Caco-2 (cell line): ENCODE measurements at regions not wholly inside any gene's neighbourhood (a gene's known extent, or its start where the extent isn't known, plus 50 kb on each side); places are given as distances from the start of the nearest gene placed in this dataset.
"Not testable (repeated sequence)": the region's sequence is repeated elsewhere in the genome, so short reads cannot be mapped to it uniquely, and the experiment has no call there.

Experiments used
- BruUV-seq: library from RNA; stranded (reverse); fragments of 400-500 nt; replicated peaks from 2 replicates; lab custom pipeline; 2021; lab: Mats Ljungman, UMichigan
- CTCF ChIA-PET: fragments of 300-600 bp; sonication (Branson Sonifier 250); formaldehyde crosslinking; loops from one replicate; lab custom pipeline; 2022; ENCODE audit warnings: antibody characterized with exemption; lab: Charles Lee
- POLR2A ChIA-PET: fragments of 300-600 bp; sonication (Branson Sonifier 250); formaldehyde crosslinking; loops from one replicate; lab custom pipeline; 2022; ENCODE audit warnings: antibody characterized with exemption; lab: Charles Lee
- DNase-seq, 2 experiments: peaks; one replicate each; pipeline versions ENCODE4 v3.0.0 to v3.0.0-alpha.2; 2020 to 2022
- H3K27me3 ChIP-seq: replicated peaks from 2 replicates; pipeline ENCODE4 v1.6.0; 2011; ENCODE audit warnings: low read length; ENCODE audit not compliant: control insufficient read depth, insufficient read depth
- H3K36me3 ChIP-seq: 2 replicates; pipeline ENCODE4 v1.5.1; 2011; ENCODE audit warnings: low read length; ENCODE audit not compliant: control insufficient read depth, insufficient read depth
- H3K4me1 ChIP-seq: fragments of 250-450 bp; sonication (Bioruptor Pico); 2 replicates; pipeline ENCODE4 v1.5.1; 2020; ENCODE audit warnings: mild to moderate bottlenecking
- H3K4me3 ChIP-seq: 2 replicates; pipeline ENCODE4 v1.5.1; 2011; ENCODE audit warnings: low read depth, mild to moderate bottlenecking, control low read depth, low read length
- H3K9me3 ChIP-seq: fragments of 250-450 bp; sonication (Bioruptor Pico); 2 replicates; pipeline ENCODE4 v1.5.1; 2020; ENCODE audit warnings: mild to moderate bottlenecking, moderate library complexity
- H3K27ac Mint-ChIP-seq: one replicate; pipeline ENCODE4 v1.8.0; 2022; ENCODE audit warnings: mixed read lengths; ENCODE audit not compliant: unreplicated experiment
- H3K27me3 Mint-ChIP-seq: one replicate; pipeline ENCODE4 v1.8.0; 2022; ENCODE audit warnings: mixed read lengths; ENCODE audit not compliant: insufficient read depth, unreplicated experiment
- H3K36me3 Mint-ChIP-seq: one replicate; pipeline ENCODE4 v1.8.0; 2022; ENCODE audit warnings: mild to moderate bottlenecking, mixed read lengths; ENCODE audit not compliant: insufficient read depth, unreplicated experiment
- H3K4me1 Mint-ChIP-seq: one replicate; pipeline ENCODE4 v1.8.0; 2022; ENCODE audit warnings: low read depth, mixed read lengths; ENCODE audit not compliant: unreplicated experiment
- H3K4me3 Mint-ChIP-seq: one replicate; pipeline ENCODE4 v1.8.0; 2022; ENCODE audit warnings: mild to moderate bottlenecking, moderate library complexity, mixed read lengths; ENCODE audit not compliant: unreplicated experiment
- H3K9me3 Mint-ChIP-seq: one replicate; pipeline ENCODE4 v1.8.0; 2022; ENCODE audit warnings: mixed read lengths; ENCODE audit not compliant: unreplicated experiment
- intact Hi-C: fragments of 100-400 bp; cut with micrococcal nuclease; formaldehyde crosslinking; loops from one replicate; pipeline ENCODE4 v1.10.0; 2022; ENCODE audit not compliant: unreplicated experiment

DNA sequence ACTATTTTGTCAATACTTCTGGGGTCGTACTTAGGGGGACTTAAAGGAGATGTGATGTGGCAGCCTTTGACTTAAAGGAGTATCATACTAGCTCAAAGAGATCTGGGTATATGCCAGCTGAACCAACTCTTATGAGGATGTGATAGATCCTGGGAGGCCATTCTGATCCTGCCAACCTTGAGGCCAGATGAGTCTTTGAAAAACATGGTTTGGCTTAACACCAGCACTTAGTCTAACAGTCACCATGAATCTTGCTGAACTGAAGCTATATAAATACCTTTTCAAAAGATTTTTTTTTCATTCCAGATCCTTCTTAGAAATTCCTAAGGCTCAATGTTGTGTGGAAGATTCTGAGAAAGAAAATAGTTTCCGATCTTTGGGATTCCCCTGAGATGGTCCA lies 93.7 kb upstream of the FAM90A26 start:
- intact Hi-C loops, H3K9me3 Mint-ChIP-seq, H3K36me3 Mint-ChIP-seq, H3K36me3 ChIP-seq, POLR2A ChIA-PET, H3K4me3 Mint-ChIP-seq, H3K4me1 Mint-ChIP-seq, DNase-seq, H3K9me3 ChIP-seq, H3K27me3 ChIP-seq, H3K27ac Mint-ChIP-seq, BruUV-seq, H3K27me3 Mint-ChIP-seq, H3K4me1 ChIP-seq, CTCF ChIA-PET, H3K4me3 ChIP-seq: not testable (repeated sequence)

DNA sequence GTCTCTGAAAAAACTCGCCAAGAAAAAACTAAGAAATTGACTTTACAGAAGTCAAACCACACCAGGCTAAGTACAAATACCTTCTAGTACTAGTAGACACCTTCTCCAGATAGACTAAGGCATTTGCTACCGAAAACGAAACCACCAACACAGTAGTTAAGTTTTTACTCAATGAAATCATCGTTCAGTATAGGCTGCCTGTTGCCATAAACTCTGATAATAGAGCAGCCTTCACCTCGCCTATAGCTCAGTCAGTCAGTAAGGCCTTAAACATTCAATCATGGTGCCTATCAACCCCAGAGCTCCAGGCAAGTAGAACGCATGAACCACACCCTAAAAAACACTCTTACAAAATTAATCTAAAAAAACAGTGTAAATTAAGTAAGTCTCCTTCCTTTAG lies 96.8 kb upstream of the FAM90A26 start:
- H3K9me3 Mint-ChIP-seq, H3K4me1 ChIP-seq, intact Hi-C loops, H3K4me1 Mint-ChIP-seq, H3K9me3 ChIP-seq, H3K36me3 ChIP-seq, H3K4me3 ChIP-seq, DNase-seq, H3K27me3 ChIP-seq, CTCF ChIA-PET, H3K27me3 Mint-ChIP-seq, POLR2A ChIA-PET, BruUV-seq, H3K36me3 Mint-ChIP-seq, H3K27ac Mint-ChIP-seq, H3K4me3 Mint-ChIP-seq: not testable (repeated sequence)

GRCh38 chr4:9072521-9073220 lies 97.5 kb upstream of the FAM90A26 start:
- H3K9me3 Mint-ChIP-seq, H3K27me3 Mint-ChIP-seq, H3K27ac Mint-ChIP-seq, H3K4me1 Mint-ChIP-seq, H3K27me3 ChIP-seq, CTCF ChIA-PET, H3K9me3 ChIP-seq, H3K36me3 Mint-ChIP-seq, intact Hi-C loops, H3K4me3 Mint-ChIP-seq, POLR2A ChIA-PET, H3K4me3 ChIP-seq, H3K4me1 ChIP-seq, BruUV-seq, H3K36me3 ChIP-seq, DNase-seq: not testable (repeated sequence)

DNA sequence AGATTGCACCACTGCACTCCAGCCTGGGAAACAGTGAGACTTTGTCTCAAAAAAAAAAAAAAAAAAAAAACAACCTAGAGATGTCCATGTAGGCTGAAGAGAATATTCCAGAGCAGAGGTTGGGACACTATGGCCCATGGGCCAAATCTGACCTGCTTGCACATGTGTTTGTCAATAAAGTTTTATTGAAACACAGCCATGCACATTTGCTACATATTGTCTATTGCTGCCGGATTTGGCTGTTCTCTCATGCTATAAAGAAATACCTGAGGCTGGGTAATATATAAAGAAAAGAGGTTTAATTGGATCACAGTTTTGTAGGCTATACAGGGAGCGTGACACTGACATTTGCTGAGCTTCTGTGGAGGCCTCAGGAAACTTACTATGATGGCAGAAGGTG lies 102.3 kb upstream of the FAM90A26 start:
- H3K36me3 ChIP-seq, H3K27me3 ChIP-seq, H3K4me1 ChIP-seq, H3K4me1 Mint-ChIP-seq, H3K4me3 Mint-ChIP-seq, CTCF ChIA-PET, DNase-seq, BruUV-seq, H3K4me3 ChIP-seq, intact Hi-C loops, H3K27ac Mint-ChIP-seq, H3K27me3 Mint-ChIP-seq, H3K9me3 ChIP-seq, POLR2A ChIA-PET, H3K36me3 Mint-ChIP-seq: not testable (repeated sequence)
- H3K9me3 Mint-ChIP-seq: peaks cover 30% of the 10 kb centered on the region

DNA sequence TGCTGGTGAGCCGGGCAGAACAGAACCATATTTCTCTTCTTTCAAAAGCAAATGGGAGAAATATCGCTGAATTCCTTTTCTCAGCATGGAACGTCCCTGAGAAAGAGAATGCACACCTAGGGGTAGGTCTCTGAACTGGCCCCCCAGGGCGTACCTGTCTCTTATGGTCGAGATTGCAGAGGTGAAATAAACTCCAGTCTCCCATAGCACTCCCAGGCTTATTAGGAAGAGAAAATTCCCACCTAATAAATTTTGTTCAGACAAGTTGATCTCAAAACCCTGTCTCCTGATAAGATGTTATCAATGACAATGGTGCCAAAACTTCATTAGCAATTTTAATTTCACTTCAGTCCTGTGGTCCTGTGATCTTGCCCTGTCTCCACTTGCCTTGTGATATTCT lies 106.6 kb upstream of the FAM90A26 start:
- H3K36me3 Mint-ChIP-seq, DNase-seq, BruUV-seq, H3K4me3 ChIP-seq, H3K27me3 Mint-ChIP-seq, H3K4me1 Mint-ChIP-seq, H3K36me3 ChIP-seq, H3K4me3 Mint-ChIP-seq, H3K27ac Mint-ChIP-seq, H3K9me3 ChIP-seq, H3K27me3 ChIP-seq, POLR2A ChIA-PET, CTCF ChIA-PET, H3K4me1 ChIP-seq, intact Hi-C loops: not testable (repeated sequence)
- H3K9me3 Mint-ChIP-seq: peaks cover 30% of the 10 kb centered on the region

DNA sequence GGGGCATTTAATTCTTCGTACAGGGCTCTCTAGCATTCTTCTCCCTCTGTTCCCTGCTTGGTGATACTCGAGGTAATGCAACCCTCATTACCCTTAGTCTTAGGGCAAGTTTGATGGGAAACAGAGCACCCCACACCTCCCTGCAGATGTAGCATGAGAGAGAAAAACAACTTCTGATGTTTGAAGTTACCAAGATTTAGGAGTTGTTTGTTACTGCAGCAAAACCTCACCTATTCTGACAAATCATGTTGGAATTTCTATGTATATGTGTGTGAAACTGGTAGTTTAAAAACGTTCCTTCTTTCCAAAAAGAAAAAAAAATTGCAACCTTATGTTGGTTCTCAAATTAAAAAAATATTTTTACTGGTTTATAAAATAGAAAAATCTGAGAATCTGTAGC lies 145.3 kb upstream of the FAM90A26 start:
- H3K36me3 ChIP-seq, H3K4me3 Mint-ChIP-seq, H3K36me3 Mint-ChIP-seq, DNase-seq, CTCF ChIA-PET, H3K27me3 Mint-ChIP-seq, POLR2A ChIA-PET, H3K27me3 ChIP-seq, H3K9me3 Mint-ChIP-seq, H3K9me3 ChIP-seq, H3K4me1 ChIP-seq, H3K27ac Mint-ChIP-seq, BruUV-seq, H3K4me3 ChIP-seq, H3K4me1 Mint-ChIP-seq, intact Hi-C loops: not testable (repeated sequence)

DNA sequence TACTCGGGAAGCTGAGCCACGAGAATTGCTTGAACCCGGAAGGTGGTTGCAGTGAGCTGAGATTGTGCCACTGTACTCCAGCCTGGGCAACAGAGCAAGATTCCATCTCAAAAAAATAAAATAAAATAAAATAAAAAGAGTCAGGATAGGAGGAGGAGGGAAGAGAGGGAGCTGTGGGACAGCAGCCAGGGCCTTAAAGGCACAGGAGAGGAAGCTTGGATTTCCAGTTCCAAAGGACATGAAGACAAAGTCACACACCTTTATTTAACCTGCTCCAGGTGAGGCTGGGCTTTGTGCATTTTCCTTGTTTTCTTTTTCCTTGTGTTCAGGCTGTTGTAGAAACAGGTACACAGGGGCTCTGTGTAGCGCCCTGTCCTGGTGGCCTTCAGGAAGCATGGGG lies 138.2 kb upstream of the HMX1 start:
- intact Hi-C loops, CTCF ChIA-PET, H3K9me3 Mint-ChIP-seq, H3K27me3 ChIP-seq, POLR2A ChIA-PET, H3K36me3 ChIP-seq, H3K4me1 ChIP-seq, H3K4me1 Mint-ChIP-seq, BruUV-seq, H3K9me3 ChIP-seq, H3K36me3 Mint-ChIP-seq, H3K4me3 Mint-ChIP-seq, H3K27ac Mint-ChIP-seq, H3K4me3 ChIP-seq, DNase-seq, H3K27me3 Mint-ChIP-seq: not testable (repeated sequence)
